Stimulated activated CD8-positive, alpha-beta memory T cell treated with anti-CD3 and anti-CD28 coated beads, Interleukin-12 subunit alpha, Interleukin-12 subunit beta, amount 100 ng/mL, for 1 hour (primary cell): ENCODE measurements at regions not wholly inside any gene's neighbourhood (a gene's known extent, or its start where the extent isn't known, plus 50 kb on each side); places are given as distances from the start of the nearest gene placed in this dataset.
"Not testable (repeated sequence)": the region's sequence is repeated elsewhere in the genome, so short reads cannot be mapped to it uniquely, and the experiment has no call there.

Experiments used
- DNase-seq: peaks from one replicate; pipeline ENCODE4 v3.0.0-alpha.2; 2020; ENCODE audit warnings: low read depth

GRCh38 chr13:90594681-90595080 lies 752.8 kb upstream of the MIR17HG start:
- DNase-seq = no peak

GRCh38 chr13:90605664-90606063 lies 741.8 kb upstream of the MIR17HG start:
- no peak for DNase-seq

- not testable (repeated sequence) for DNase-seq
Observed at GRCh38 chr13:90606921-90607320, 740.6 kb upstream of the MIR17HG start.

- no peak for DNase-seq
Observed at GRCh38 chr13:90612391-90612790, 735.1 kb upstream of the MIR17HG start.

GRCh38 chr13:90613076-90613795 lies 734.3 kb upstream of the MIR17HG start:
- no peak for DNase-seq

GRCh38 chr13:90615236-90615635 lies 732.3 kb upstream of the MIR17HG start:
- DNase-seq = no peak

GRCh38 chr13:90615767-90616166 lies 731.7 kb upstream of the MIR17HG start:
- no peak for DNase-seq

GRCh38 chr13:90618133-90618532 lies 729.4 kb upstream of the MIR17HG start:
- no peak for DNase-seq

GRCh38 chr13:90622541-90622940 lies 724.9 kb upstream of the MIR17HG start:
- DNase-seq = no peak

GRCh38 chr13:90623318-90624011 lies 724.0 kb upstream of the MIR17HG start:
- DNase-seq = no peak

- no peak for DNase-seq
Observed at GRCh38 chr13:90627813-90628212, 719.7 kb upstream of the MIR17HG start.

- no peak for DNase-seq
Observed at GRCh38 chr13:90628471-90628870, 719.0 kb upstream of the MIR17HG start.

GRCh38 chr13:90630716-90631115 lies 716.8 kb upstream of the MIR17HG start:
- no peak for DNase-seq

- DNase-seq = no peak
Observed at GRCh38 chr13:90632184-90632583, 715.3 kb upstream of the MIR17HG start.

GRCh38 chr13:90633849-90634248 lies 713.6 kb upstream of the MIR17HG start:
- DNase-seq = no peak

- DNase-seq = no peak
Observed at GRCh38 chr13:90640976-90641375, 706.5 kb upstream of the MIR17HG start.

GRCh38 chr13:90641884-90642283 lies 705.6 kb upstream of the MIR17HG start:
- DNase-seq = no peak

- no peak for DNase-seq
Observed at GRCh38 chr13:90645582-90645981, 701.9 kb upstream of the MIR17HG start.

GRCh38 chr13:90648497-90648896 lies 699.0 kb upstream of the MIR17HG start:
- DNase-seq = no peak

GRCh38 chr13:90652036-90652435 lies 695.5 kb upstream of the MIR17HG start:
- no peak for DNase-seq

GRCh38 chr13:90654970-90655369 lies 692.5 kb upstream of the MIR17HG start:
- no peak for DNase-seq

GRCh38 chr13:90664200-90664599 lies 683.3 kb upstream of the MIR17HG start:
- DNase-seq = not testable (repeated sequence)

GRCh38 chr13:90673746-90674145 lies 673.7 kb upstream of the MIR17HG start:
- DNase-seq = no peak

- no peak for DNase-seq
Observed at GRCh38 chr13:90675129-90675528, 672.4 kb upstream of the MIR17HG start.
